ENCODE measurements at regions not wholly inside any gene's neighbourhood (a gene's known extent, or its start where the extent isn't known, plus 50 kb on each side); places are given as distances from the start of the nearest gene placed in this dataset.

DNA sequence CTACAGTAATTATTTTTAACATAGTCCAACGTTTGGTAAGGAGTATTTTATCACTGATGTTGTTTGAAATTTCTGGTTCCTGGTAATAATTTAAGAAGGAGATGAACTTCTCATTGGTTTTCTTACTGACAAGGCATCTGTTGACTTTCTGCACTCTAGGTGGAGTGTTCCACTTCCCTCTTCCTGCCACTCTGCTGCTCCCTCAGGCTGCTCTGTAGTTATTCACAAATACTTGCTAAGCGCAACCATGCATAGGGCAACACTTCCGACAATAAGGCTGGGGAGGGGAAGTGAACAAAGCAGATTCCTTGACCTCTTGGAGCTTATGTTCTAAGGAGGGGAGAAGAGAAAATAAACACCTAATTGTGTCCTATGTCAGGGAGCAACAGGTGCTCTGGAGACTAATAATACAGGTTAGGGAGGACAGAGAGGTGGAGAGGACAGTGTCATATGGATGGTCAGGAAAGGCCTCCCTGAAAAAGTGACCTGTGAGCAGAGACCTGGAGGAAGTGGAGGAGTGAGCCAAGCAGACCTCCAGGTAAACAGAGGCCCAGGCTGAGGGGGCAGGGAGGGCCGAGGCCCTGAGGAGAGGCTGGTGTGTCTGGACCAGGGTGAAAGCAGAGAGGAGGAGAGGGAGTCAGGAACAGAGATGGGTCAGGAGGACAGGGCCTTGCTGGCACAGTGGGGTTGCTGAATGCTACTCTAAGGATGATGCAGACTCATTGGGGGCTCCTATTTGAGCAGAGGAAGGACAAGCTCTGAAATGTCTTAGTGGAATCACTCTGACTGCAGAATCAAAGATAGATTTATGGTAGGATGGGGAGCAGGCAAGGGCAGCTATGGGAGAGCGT lies 134.8 kb upstream of the SLC24A3 start:
- no peak for DNase-seq (ENCODE audit: low spot score)

DNA sequence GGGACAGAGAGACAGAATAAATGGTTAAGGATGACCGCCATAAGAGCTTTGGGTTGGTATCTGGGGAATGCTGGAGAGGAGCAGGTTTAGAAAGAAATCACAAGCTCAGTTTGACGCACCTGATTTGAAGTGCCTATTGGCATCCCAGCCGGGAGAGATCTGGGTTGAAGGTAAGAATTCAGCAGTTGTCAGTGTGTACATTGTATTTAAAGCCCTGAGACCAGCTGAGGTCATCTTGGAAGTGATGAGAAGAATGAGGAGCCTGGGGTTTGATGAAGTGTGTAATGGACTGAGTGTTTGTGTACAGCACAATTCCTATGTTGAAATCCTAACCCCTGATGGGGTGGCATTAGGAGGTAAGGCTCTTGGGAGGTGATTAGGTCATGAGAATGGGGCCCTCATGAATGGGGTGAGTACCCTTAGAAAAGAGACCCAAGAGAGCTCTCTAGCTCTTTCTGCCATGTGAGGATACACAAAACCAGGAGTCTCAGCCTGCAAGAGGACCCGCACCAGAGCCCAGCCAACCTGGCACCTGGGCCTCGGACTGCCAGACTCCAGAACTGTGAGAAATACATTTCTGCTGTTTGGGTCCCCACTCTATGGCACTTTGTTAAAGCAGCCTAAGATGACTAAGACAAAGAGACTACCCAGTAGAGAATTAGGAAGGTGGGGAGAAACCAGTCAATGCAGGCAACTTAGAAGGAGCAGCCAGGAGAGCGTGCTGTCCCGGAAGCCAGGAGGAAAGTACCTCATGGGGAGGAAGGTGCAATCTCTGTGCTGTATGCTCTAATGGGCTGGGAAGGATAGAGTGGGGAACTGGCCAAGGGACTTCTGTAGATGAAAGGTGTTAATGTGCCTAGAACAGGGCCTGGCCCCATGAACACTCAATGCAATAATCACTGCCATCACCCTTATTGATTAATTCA lies 133.7 kb upstream of the SLC24A3 start:
- DNase-seq (ENCODE audit: low spot score), result no peak

GRCh38 chr20:19079536-19080299 lies 132.7 kb upstream of the SLC24A3 start:
- DNase-seq (ENCODE audit: low spot score), result no peak

DNA sequence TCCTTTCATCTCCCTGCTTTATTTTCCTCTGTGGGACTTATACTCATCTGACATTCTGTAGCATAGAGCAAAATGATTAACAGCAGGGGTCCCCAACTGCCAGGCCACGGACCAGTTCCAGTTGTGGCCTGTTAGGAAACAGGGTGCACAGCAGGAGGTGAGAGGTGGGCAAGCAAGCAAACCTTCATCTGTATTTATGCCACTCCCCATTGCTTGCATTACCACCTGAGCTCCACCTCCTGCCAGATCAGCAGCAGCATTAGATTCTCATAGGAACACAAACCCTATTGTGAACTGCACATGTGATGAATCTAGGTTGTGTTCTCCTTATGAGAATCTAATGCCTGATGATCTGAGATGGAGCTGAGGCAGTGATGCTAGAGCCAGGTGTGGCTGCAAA lies 130.5 kb upstream of the SLC24A3 start:
- DNase-seq (ENCODE audit: low spot score), result no peak

DNA sequence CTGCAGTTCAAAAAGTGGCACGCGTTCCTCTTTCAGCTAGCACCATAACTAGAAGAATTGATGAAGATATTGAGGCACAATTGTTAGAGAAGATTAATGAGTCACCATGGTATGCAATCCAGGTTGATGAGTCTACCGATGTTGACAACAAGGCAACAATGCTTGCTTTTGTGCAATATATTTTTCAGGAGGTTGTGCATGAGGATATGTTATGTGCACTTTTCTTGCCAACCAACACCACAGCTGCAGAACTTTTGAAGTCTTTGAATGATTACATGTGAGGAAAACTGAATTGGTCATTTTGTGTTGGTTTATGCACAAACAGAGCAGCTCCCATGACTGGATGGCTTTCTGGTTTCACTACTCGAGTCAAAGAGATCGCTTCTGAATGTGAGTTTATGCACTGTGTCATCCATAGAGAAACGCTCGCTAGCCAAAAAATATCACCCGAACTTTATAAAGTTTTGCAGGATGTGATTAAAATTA lies 129.3 kb upstream of the SLC24A3 start:
- no peak for DNase-seq (ENCODE audit: low spot score)

DNA sequence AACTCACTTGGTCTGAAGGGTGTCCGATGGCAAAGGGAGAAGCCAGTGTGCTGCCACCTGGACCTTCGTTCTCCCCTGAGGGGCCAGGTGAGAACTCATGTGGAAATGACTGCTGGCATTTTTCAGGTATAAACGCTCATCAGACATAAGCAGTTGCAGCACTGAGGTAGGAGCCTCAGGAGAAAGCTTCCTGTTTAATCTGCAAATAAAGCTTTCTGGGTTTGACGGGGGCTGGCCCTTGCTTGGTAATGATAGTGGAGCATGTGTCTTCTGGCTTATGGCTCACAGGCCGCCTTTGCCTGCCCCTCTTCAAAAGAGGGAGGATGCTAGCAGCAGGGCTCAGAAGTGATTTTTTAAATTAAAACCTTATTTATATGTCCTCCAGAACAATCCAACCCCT lies 122.1 kb upstream of the SLC24A3 start:
- DNase-seq (ENCODE audit: low spot score), result no peak

- no peak for DNase-seq (ENCODE audit: low spot score)
Observed at GRCh38 chr20:19094959-19095541, 117.4 kb upstream of the SLC24A3 start.

- no peak for DNase-seq (ENCODE audit: low spot score)
Observed at GRCh38 chr20:19095762-19096161, 116.7 kb upstream of the SLC24A3 start.

DNA sequence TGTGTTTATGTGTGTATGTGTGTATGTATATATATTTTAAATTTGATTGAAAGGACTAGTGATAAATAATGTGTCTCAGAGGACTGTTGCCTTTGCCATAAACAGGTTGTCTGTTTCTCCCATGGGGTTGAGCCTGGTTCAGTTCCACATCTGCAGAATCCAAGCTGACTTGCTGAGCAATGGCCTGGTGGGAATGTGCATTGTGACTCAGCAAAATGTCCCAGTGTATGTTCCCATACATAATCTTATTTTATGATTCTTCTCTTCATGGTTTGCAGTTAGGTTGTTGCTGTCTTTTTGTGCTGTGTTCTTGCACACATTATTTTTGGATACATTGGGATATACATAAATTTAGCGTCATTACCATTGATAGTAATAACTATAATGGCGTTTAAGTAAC lies 115.6 kb upstream of the SLC24A3 start:
- no peak for DNase-seq (ENCODE audit: low spot score)

- no peak for DNase-seq (ENCODE audit: low spot score)
Observed at GRCh38 chr20:19098117-19098516, 114.3 kb upstream of the SLC24A3 start.

DNA sequence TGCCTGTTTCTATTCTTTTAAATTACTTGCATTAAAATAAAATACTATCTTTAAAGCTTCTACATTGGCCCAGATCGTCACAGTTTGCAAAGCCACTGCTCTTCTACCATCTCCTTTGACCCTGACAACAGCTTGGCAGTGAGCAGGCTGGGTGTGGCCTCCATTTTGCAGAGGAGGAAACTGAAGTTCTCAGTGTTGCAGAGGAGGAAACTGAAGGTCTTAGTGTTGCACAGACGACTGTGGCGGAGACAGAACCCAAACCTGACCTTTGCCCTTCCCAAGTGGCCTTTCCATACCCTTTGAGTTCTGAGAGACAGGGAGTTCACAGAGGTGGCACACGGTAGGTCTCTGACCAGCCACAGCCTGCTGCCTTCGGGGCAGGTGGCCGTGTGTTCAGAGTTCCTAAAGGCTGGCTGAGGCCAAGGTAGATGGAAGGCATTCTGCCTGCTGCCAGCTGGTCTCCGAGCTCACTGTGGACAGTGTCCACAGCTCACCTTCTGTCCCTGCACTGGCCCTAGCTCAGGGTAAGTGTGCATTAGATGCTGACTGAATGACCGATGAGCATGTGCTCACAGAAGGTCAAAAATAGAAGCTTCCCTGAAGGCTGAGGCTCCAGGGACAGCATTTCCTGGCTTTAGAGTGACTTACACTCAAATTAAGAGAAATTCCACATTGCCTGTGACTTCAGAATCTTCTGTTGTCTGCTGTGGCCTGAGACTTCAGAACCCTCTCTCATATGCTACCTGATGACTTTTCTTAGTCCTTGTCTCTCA lies 113.5 kb upstream of the SLC24A3 start:
- no peak for DNase-seq (ENCODE audit: low spot score)

- DNase-seq (ENCODE audit: low spot score), result no peak
Observed at GRCh38 chr20:19099596-19100545, 112.6 kb upstream of the SLC24A3 start.

GRCh38 chr20:19100975-19101374 lies 111.5 kb upstream of the SLC24A3 start:
- DNase-seq (ENCODE audit: low spot score), result no peak

DNA sequence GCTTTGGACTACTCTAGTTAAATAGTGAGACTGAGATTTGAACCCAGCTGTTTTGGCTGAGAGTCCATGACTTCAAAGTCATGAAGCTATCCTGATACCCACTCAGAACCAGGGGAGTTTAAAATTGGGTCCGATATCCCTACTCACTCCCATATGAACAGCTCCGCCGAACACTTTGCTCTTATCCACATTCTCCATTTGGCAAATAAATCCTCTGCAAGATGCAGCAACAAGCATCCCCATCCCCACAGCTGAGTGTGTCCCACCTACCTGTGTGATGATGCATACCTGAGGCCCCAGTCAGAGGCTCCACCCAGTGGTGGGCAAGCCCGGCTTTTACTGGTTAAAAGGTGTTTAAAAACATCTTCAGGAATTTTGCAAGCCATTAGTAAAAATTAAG lies 108.3 kb upstream of the SLC24A3 start:
- no peak for DNase-seq (ENCODE audit: low spot score)

DNA sequence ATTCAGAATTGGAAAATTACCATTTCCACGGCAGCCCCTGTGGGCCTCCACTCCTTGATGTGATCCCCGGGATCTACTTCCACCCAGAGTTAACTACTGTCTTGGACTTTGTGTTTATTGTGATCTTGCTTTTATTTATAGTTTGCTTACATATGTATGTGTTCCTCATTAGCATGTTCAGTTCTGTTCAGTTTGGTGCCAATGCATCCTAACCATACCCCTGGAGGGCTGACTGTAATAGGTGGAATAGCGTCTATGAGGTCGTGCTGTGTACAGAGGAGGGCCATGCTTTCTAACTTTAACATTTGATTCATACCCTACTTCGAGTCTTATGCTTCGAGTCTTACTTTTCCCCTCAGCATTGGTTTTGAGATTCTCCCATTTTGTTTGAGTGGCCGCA lies 104.3 kb upstream of the SLC24A3 start:
- DNase-seq (ENCODE audit: low spot score), result no peak

GRCh38 chr20:19110285-19110684 lies 102.2 kb upstream of the SLC24A3 start:
- DNase-seq (ENCODE audit: low spot score), result no peak

DNA sequence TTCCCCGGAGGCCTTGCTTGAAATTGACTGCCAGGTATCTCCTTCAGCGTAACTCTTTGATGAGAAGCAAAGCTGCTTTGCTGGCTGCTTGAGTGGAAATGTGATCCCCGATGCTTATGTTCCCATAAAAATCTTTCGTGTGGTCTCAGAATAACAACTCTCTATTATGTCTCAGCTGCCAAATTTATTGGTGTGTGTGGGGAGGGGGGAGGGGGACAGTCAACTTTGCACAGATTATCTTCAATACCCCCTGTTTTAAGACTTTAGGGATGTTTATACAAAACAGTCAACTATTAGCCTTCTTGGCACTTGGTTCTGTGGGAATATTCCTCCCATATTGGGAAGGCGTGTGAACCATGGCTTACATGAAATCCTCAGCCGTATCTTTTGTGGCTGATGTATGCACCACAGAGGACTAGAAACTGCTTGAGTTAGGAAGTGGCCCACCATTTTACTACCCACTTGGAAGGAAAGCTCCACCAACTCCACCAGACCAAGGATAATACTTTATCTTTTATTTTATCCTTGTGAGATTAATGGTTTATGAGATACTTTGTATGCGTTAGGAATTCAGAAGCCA lies 101.5 kb upstream of the SLC24A3 start:
- no peak for DNase-seq (ENCODE audit: low spot score)

- no peak for DNase-seq (ENCODE audit: low spot score)
Observed at GRCh38 chr20:19112828-19113227, 99.6 kb upstream of the SLC24A3 start.

- DNase-seq (ENCODE audit: low spot score), result no peak
Observed at GRCh38 chr20:19113343-19113930, 99.0 kb upstream of the SLC24A3 start.
